SU-DHL-6 (cell line): ENCODE measurements at regions not wholly inside any gene's neighbourhood (a gene's known extent, or its start where the extent isn't known, plus 50 kb on each side); places are given as distances from the start of the nearest gene placed in this dataset.

ENCODE experiments used
- EZH2phosphoT487 ChIP-seq: fragments of 200-600 bp; sonication (generic), shearing (Covaris generic); conservative IDR thresholded peaks from 2 replicates; pipeline ENCODE4 v1.6.1; 2018; ENCODE audit warnings: mild to moderate bottlenecking, antibody characterized with exemption, low read length, moderate library complexity, mixed read lengths
- TF ChIP-seq, protein P1 (sequence below): fragments of 200-600 bp; sonication (generic); IDR thresholded peaks from one replicate; pipeline ENCODE4 v1.5.1; 2017; ENCODE audit warnings: antibody characterized with exemption, mild to moderate bottlenecking, low read length, moderate library complexity; ENCODE audit not compliant: insufficient read depth, poor library complexity, severe bottlenecking

DNA sequence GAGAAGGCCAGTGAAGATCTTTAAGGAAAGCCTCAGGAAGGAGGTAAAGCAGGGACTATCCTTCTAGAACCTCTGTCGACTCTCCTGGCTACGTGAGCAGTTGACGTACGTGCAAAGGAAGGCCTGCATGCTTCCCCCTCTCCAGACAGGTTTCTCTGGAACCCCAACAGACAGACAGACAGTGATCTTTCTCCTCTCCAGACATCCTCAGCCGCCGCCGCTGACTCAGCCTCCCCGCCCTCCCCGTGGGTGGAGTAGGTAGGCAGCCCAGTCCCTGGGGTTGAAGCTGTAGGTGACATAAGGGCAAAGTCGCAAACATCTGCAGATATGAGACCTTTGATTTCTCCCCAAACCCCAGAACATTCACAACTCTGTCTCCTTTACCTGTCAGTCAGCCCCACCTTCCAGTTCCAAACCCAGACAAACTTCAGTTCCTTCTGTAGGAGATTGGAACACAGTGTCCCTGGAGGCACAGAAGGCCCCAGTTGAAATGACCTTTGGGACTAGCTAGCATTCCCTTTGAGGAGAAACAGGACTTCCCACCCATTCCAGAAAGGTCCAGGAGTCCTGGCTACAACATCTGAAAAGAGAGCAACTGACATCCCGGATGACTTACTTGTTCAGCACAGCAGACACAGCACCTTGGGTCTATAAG lies 146.0 kb upstream of the JUN start:
- TF ChIP-seq, protein P1, sequence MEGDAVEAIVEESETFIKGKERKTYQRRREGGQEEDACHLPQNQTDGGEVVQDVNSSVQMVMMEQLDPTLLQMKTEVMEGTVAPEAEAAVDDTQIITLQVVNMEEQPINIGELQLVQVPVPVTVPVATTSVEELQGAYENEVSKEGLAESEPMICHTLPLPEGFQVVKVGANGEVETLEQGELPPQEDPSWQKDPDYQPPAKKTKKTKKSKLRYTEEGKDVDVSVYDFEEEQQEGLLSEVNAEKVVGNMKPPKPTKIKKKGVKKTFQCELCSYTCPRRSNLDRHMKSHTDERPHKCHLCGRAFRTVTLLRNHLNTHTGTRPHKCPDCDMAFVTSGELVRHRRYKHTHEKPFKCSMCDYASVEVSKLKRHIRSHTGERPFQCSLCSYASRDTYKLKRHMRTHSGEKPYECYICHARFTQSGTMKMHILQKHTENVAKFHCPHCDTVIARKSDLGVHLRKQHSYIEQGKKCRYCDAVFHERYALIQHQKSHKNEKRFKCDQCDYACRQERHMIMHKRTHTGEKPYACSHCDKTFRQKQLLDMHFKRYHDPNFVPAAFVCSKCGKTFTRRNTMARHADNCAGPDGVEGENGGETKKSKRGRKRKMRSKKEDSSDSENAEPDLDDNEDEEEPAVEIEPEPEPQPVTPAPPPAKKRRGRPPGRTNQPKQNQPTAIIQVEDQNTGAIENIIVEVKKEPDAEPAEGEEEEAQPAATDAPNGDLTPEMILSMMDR: no peak
- no peak for TF ChIP-seq EZH2phosphoT487
